ENCODE measurements at regions not wholly inside any gene's neighbourhood (a gene's known extent, or its start where the extent isn't known, plus 50 kb on each side); places are given as distances from the start of the nearest gene placed in this dataset.

DNA sequence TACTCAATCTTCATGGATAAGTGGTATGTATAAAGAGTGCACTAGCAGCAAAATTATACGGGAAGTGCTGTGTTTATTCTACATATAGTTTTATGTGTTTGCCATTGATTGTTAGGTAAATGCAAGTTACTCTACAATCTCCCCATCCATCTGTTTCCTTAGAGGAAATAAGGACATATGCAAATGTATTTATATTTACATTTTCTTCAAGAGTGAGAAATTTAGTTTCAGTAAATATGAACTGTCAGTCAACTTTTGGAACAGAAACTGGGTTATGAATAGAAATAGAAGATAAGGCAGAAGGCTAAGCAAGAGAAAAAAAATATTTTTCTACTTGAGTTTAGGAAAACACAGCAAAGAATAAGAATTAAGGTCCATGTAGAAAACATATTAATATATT, 176.1 kb upstream of the KLHL1 start:
- TF ChIP-seq CTCF (IDR thresholded peaks at IDR 0.05) (no peak), ZFX (IDR thresholded peaks at IDR 0.05; ENCODE audit: borderline replicate concordance) (no peak)
